IPS DF 6.9 (cell line): ENCODE measurements at regions not wholly inside any gene's neighbourhood (a gene's known extent, or its start where the extent isn't known, plus 50 kb on each side); places are given as distances from the start of the nearest gene placed in this dataset.

ENCODE experiments used
- DNase-seq: peaks from one replicate; pipeline ENCODE4 v3.0.0-alpha.2; 2013; ENCODE audit warnings: low read depth, low spot score
- H3K27ac ChIP-seq: one replicate; pipeline ENCODE4 v1.5.1; 2013; ENCODE audit warnings: low read length, control low read depth
- H3K27me3 ChIP-seq: 2 replicates; pipeline ENCODE4 v1.6.1; 2013; ENCODE audit warnings: mild to moderate bottlenecking, low read length; ENCODE audit not compliant: control insufficient read depth, insufficient read depth
- H3K36me3 ChIP-seq: 2 replicates; pipeline ENCODE4 v1.6.1; 2013; ENCODE audit warnings: low read length; ENCODE audit not compliant: control insufficient read depth, insufficient read depth
- H3K4me1 ChIP-seq: 2 replicates; pipeline ENCODE4 v1.6.1; 2013; ENCODE audit warnings: low read length; ENCODE audit not compliant: control insufficient read depth, insufficient read depth
- H3K4me3 ChIP-seq: 2 replicates; pipeline ENCODE4 v1.5.1; 2013; ENCODE audit warnings: mild to moderate bottlenecking, low read length
- H3K9me3 ChIP-seq: 2 replicates; pipeline ENCODE4 v1.6.1; 2013; ENCODE audit warnings: low read length, inconsistent platforms; ENCODE audit not compliant: control insufficient read depth, insufficient read depth
- WGBS: extraction: QIAGEN DNeasy Blood & Tissue Kit; methylation state at CpG from one replicate; pipeline ENCODE4 v1.1.7; 2013; ENCODE audit warnings: mixed read lengths, missing lambda C conversion rate; ENCODE audit not compliant: insufficient read length, insufficient coverage; 5-methylcytosine and 5-hydroxymethylcytosine counted together

DNA sequence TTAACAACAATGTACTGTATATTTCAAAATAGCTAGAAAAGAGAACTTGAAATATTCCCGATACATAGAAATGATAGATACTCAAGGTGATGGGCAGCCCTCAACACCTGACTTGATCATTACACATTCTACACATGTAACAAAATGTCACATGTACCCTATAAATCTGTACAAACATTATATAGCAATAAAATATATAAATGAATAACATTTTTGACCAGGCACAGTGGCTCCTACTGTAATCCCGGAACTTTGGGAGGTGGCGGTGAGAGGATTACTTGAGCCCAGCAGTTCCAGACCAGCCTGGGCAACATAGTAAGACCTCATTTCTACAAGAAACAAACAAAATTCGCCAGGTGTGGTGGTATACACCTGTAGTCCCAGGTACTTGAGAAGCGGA, 659.5 kb upstream of the NRP1 start:
- Histone ChIP-seq H3K9me3 (no peaks in the 10 kb centered on the region), H3K27me3 (no peaks in the 10 kb centered on the region), H3K4me3 (no peak overlapping the region), H3K27ac (no peak overlapping the region), H3K36me3 (no peaks in the 10 kb centered on the region), H3K4me1 (no peaks in the 10 kb centered on the region)
- no peak for DNase-seq
- WGBS = no CpG with 5 or more reads among the region's 5 CpGs

DNA sequence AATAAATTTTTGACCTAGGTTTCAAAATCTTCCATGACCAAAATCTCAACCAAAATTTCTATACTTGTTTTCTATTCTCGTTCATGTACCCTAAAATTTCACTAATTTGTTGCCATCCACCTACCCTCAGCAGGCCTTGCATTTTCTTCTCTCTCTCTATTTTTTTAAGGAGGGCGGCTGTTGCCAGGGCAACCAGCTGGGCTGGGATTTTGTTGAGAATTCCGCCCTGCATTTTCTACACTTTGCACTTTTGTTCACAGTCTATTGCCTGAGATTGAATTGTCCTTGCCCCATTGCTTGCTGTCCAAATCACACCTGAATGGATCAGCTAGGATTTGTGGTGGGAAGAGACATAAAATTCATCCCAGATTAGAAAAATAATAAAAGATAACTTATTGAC, 657.5 kb upstream of the NRP1 start:
- no peak for DNase-seq
- H3K27ac ChIP-seq = no peak overlapping the region
- H3K4me3 ChIP-seq = no peak overlapping the region
- no peaks in the 10 kb centered on the region for H3K36me3 ChIP-seq
- no CpG with 5 or more reads among the region's 3 CpGs for WGBS
- no peaks in the 10 kb centered on the region for H3K9me3 ChIP-seq
- no peaks in the 10 kb centered on the region for H3K27me3 ChIP-seq
- no peaks in the 10 kb centered on the region for H3K4me1 ChIP-seq

DNA sequence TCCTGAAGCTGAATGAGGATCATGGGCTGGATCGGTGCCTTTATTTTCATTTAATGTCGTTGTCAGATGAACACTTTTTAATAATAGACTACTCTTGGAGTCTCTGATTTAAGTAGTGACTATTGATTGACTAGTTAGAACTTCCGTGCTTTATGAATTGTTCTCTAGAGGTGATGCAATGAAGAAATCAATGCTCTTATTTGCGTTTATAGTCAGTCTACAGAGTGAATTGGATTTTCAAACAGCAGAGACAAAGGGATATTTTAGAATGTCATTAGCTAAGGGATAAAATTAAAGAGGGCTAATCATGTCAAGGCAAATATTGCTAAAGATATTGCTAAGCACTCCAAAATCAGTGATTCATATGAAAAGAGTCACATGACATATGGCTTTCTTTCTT, 652.0 kb upstream of the NRP1 start:
- H3K27me3 ChIP-seq = no peaks in the 10 kb centered on the region
- DNase-seq = no peak
- no CpG with 5 or more reads among the region's 4 CpGs for WGBS
- no peak overlapping the region for H3K4me3 ChIP-seq
- no peaks in the 10 kb centered on the region for H3K9me3 ChIP-seq
- no peaks in the 10 kb centered on the region for H3K4me1 ChIP-seq
- no peaks in the 10 kb centered on the region for H3K36me3 ChIP-seq
- H3K27ac ChIP-seq = no peak overlapping the region

DNA sequence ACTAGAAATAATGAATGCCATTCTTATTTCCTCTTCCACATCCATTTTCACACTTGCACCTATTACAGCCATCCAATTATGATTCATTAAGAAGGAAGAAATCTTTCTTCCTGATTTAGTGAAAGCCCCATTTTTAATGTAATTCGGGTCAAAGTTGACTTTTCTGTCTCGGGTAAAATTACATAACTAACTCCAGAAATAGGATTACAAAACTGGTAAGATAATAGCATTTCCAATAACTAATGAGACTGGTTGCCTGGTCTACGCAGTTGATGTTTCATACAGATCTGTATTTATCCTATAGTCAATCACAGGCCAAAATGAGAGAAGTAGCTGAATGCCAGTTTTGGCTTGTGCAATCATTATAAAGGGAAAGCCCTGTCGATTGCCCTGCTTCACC, 651.5 kb upstream of the NRP1 start:
- Histone ChIP-seq H3K4me1 (no peaks in the 10 kb centered on the region), H3K36me3 (no peaks in the 10 kb centered on the region), H3K27ac (no peak overlapping the region), H3K27me3 (no peaks in the 10 kb centered on the region), H3K4me3 (no peak overlapping the region), H3K9me3 (no peaks in the 10 kb centered on the region)
- no CpG with 5 or more reads among the region's 4 CpGs for whole genome bisulfite sequencing
- no peak for DNase-seq

DNA sequence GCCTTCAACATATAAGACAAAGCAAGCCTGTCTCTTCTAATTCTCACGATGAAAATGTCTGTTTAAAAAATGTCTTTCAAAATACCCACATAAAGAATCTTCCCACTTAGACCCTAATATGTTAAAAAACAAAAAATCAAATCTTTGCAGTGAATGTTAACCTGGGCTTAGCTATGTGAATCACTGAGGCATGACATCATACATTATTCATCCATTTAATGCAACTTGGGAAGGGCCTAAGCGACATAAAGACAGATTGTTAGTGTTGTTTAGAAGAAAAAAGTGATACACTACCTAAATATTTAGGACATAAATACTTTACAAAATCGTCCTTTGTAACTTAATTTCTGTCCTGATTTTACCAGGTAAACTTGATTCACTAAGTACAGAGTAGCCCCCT, 648.5 kb upstream of the NRP1 start:
- Histone ChIP-seq H3K27me3 (no peaks in the 10 kb centered on the region), H3K4me3 (no peak overlapping the region), H3K4me1 (no peaks in the 10 kb centered on the region), H3K36me3 (no peaks in the 10 kb centered on the region), H3K9me3 (no peaks in the 10 kb centered on the region), H3K27ac (no peak overlapping the region)
- DNase-seq = no peak
- no CpG with 5 or more reads among the region's 3 CpGs for WGBS

DNA sequence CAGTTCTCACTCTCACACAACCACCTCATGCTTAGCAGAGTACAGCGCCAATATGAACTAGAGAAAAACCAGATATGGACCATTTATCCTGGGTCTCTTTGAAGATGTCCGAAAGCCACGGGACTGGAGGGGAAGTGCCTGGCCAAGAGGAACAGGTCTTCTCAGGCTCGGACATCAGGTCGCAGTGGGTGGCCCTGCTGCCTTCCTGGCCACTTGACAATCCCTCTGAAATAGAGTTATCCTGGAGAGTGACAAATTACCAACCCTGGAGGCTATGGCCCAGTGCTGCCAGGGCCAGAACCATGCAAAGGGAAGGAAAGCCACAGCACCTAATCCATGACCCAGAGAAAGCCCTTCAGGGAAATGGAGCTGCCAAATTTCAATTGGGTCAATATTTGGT, 646.8 kb upstream of the NRP1 start:
- Histone ChIP-seq H3K4me1 (no peaks in the 10 kb centered on the region), H3K27ac (no peak overlapping the region), H3K36me3 (no peaks in the 10 kb centered on the region), H3K9me3 (no peaks in the 10 kb centered on the region), H3K4me3 (no peak overlapping the region), H3K27me3 (no peaks in the 10 kb centered on the region)
- WGBS = no CpG with 5 or more reads among the region's 5 CpGs
- no peak for DNase-seq

DNA sequence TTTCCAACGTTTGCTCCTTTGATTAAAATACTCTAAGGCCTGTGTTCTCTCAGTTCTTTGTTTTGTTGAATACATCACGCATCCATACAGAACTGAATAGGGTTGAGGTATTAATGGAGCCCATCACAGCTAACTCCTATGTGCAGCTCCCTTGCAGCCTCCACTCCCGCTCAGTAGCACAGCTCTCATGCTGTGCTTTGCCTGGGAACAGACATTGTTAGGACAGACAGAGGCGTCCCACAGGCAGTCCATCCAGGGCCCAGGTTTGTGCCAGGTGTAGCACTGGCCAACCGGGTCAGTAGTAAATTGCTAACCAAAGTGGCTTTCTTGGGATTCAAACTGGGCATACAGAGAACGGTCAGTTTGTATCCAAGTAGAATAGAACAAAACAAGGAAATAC, 644.7 kb upstream of the NRP1 start:
- Histone ChIP-seq H3K4me3 (no peak overlapping the region), H3K4me1 (no peaks in the 10 kb centered on the region), H3K36me3 (no peaks in the 10 kb centered on the region), H3K27me3 (no peaks in the 10 kb centered on the region), H3K9me3 (no peaks in the 10 kb centered on the region), H3K27ac (no peak overlapping the region)
- no CpG with 5 or more reads among the region's 6 CpGs for WGBS
- no peak for DNase-seq

DNA sequence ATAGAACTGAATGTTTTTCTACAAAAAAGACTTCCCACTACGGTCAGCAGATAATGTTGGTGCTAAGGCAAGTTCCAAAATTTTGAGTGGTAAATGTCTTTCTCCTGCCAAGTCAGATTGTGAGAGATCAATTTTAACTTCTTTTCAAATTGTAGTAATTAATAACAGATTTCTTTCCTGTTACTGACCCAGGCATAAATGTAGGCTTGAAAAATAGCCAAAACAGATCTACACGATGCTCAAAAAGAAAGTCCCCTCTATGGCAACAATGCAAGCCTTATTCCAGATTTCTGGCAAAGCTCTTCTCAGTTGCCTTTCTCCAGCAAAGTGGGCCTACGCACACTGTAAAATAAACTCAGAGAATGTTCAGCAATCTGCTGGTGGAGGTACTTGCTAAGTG, 641.0 kb upstream of the NRP1 start:
- no peaks in the 10 kb centered on the region for H3K27me3 ChIP-seq
- no peaks in the 10 kb centered on the region for H3K4me1 ChIP-seq
- H3K36me3 ChIP-seq = no peaks in the 10 kb centered on the region
- WGBS = no CpG with 5 or more reads among the region's 3 CpGs
- no peak overlapping the region for H3K27ac ChIP-seq
- H3K9me3 ChIP-seq = no peaks in the 10 kb centered on the region
- DNase-seq = no peak
- no peak overlapping the region for H3K4me3 ChIP-seq

DNA sequence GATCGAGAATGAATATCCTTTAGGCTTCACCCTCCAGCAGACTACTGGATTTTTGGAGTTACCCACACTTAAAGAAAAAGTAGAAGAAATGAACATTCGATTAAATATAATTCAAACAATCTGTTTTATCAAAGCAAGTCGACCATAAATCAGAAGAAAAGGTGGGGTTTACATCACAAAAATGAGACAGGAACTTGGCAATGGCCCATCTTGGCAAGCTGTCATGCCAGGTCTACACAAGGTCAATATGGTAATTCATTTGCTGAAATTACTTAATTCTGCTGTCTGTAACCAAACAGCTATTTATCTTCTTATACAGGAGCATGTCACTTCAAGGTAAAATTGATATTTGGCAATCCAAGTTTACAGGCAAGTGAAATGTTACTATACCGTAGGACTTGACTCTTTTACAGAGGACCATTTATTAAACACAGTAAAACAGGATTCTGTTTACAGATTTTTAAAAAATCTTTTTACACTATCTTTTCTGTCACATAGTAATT, 640.6 kb upstream of the NRP1 start:
- no peaks in the 10 kb centered on the region for H3K27me3 ChIP-seq
- WGBS = no CpG with 5 or more reads among the region's 4 CpGs
- H3K4me1 ChIP-seq = no peaks in the 10 kb centered on the region
- H3K36me3 ChIP-seq = no peaks in the 10 kb centered on the region
- no peaks in the 10 kb centered on the region for H3K9me3 ChIP-seq
- no peak overlapping the region for H3K27ac ChIP-seq
- DNase-seq = no peak
- no peak overlapping the region for H3K4me3 ChIP-seq

DNA sequence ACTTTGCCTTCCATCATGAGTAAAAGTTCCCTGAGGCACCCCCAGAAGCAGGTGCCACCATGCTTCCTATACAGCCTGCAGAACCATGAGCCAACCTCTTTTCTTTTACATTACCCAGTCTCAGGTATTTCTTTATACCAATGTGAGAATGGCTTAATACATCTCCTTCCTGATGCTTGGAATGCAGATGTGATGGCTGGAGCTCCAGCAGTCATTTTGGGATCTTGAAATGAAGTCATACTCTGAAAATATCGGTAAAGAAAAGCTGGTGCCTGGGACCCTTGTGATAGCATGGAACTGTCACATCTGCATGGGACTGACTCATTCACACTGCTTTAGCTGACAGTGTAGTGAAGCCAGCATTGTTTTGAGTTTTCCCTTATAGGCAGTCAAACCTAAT, 634.5 kb upstream of the NRP1 start:
- no peaks in the 10 kb centered on the region for H3K36me3 ChIP-seq
- H3K27ac ChIP-seq = no peak overlapping the region
- no peak overlapping the region for H3K4me3 ChIP-seq
- no peak for DNase-seq
- no peaks in the 10 kb centered on the region for H3K4me1 ChIP-seq
- H3K9me3 ChIP-seq = no peaks in the 10 kb centered on the region
- no peaks in the 10 kb centered on the region for H3K27me3 ChIP-seq
- WGBS = no CpG with 5 or more reads among the region's 1 CpG

DNA sequence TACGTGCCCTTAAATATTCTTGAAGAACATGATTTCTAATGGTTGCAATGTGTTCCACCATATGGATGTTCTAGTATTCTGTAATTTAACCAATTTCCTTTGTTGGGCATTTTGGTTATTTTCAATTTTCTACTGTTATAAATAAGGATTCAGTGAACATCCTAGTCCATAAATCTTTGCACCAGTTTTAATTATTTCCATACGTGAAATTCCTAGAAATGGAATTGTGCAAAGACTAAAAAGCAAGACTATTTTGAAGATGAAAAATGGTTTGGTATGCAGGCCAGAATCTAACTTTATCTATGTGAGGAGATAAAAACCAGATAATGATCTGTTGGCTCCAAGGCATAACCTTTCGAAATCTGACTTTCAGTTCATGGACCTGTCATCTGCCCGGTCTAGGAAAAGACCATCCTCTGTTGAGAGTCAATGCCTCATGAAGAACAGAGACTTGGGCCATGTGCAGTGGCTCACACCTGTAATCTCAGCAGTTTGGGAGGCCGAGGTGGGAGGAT, 633.2 kb upstream of the NRP1 start:
- Histone ChIP-seq H3K27me3 (no peaks in the 10 kb centered on the region), H3K4me3 (no peak overlapping the region), H3K4me1 (no peaks in the 10 kb centered on the region), H3K27ac (no peak overlapping the region), H3K36me3 (no peaks in the 10 kb centered on the region), H3K9me3 (no peaks in the 10 kb centered on the region)
- no CpG with 5 or more reads among the region's 5 CpGs for WGBS
- DNase-seq = no peak
